Fibroblast of lung (primary cell): ENCODE measurements at regions not wholly inside any gene's neighbourhood (a gene's known extent, or its start where the extent isn't known, plus 50 kb on each side); places are given as distances from the start of the nearest gene placed in this dataset.

Source experiments
- EZH2 ChIP-seq: IDR thresholded peaks from 2 replicates; pipeline ENCODE4 v1.5.1; 2012; ENCODE audit warnings: low read length, control low read depth, mild to moderate bottlenecking; ENCODE audit errors: missing control alignments
- TF ChIP-seq, protein P1 (sequence below), 2 donors: IDR thresholded peaks in 1 of 2; conservative IDR thresholded peaks in 1 of 2; 1 replicate in 1 of 2; 2 replicates in 1 of 2; pipeline ENCODE4 v1.5.1; 2011 to 2012; ENCODE audit warnings: low read length in 2 of 2, control low read depth in 1 of 2, inconsistent platforms in 1 of 2, low read depth in 1 of 2, mild to moderate bottlenecking in 1 of 2

DNA sequence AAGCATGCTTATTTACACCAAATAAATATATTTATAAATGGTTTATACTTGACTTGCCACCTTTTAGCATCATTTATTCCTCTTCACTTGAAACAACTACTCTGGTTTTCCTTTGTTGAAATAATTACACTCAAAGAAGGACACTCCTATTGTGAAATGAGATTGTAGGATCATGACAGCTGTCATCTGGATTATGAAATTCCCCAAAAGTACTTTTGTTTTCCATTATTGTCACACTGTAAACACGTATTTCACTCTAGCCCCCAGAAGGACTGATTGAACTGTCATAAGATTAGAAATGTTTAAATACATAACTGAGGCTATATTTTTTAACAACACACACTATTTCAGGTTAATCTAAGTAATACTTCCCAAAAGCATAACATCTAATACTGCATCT, 593.8 kb downstream of the LRRIQ3 start:
- TF ChIP-seq, protein P1, sequence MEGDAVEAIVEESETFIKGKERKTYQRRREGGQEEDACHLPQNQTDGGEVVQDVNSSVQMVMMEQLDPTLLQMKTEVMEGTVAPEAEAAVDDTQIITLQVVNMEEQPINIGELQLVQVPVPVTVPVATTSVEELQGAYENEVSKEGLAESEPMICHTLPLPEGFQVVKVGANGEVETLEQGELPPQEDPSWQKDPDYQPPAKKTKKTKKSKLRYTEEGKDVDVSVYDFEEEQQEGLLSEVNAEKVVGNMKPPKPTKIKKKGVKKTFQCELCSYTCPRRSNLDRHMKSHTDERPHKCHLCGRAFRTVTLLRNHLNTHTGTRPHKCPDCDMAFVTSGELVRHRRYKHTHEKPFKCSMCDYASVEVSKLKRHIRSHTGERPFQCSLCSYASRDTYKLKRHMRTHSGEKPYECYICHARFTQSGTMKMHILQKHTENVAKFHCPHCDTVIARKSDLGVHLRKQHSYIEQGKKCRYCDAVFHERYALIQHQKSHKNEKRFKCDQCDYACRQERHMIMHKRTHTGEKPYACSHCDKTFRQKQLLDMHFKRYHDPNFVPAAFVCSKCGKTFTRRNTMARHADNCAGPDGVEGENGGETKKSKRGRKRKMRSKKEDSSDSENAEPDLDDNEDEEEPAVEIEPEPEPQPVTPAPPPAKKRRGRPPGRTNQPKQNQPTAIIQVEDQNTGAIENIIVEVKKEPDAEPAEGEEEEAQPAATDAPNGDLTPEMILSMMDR (conservative IDR thresholded peaks at IDR 0.05 in 1 of 2, IDR thresholded peaks at IDR 0.05 in 1 of 2; ENCODE audit: low read depth in 1 of 2, low read length in 2 of 2): no peak
- TF ChIP-seq EZH2: no peak
